ENCODE measurements at regions not wholly inside any gene's neighbourhood (a gene's known extent, or its start where the extent isn't known, plus 50 kb on each side); places are given as distances from the start of the nearest gene placed in this dataset.

- no peak for DNase-seq
These were observed 237.5 kb upstream of the NLRP1 start for GRCh38 chr17:5821803-5822202.

- no peak for DNase-seq
These were observed 238.2 kb upstream of the NLRP1 start for GRCh38 chr17:5822281-5823060.

- no peak for DNase-seq
These were observed 238.9 kb upstream of the NLRP1 start for GRCh38 chr17:5823219-5823618.

GRCh38 chr17:5825717-5826330, 241.5 kb upstream of the NLRP1 start:
- no peak for DNase-seq

- DNase-seq = no peak
These were observed 242.1 kb upstream of the NLRP1 start for GRCh38 chr17:5826384-5826783.

GRCh38 chr17:5830921-5831320, 239.3 kb upstream of the WSCD1 start:
- no peak for DNase-seq

- peak; percentile 90 for DNase-seq
These were observed 237.3 kb upstream of the WSCD1 start for GRCh38 chr17:5832886-5833285.

- DNase-seq = no peak
These were observed 233.1 kb upstream of the WSCD1 start for GRCh38 chr17:5837055-5837491.

- DNase-seq = no peak
These were observed 231.4 kb upstream of the WSCD1 start for GRCh38 chr17:5838661-5839300.

- no peak for DNase-seq
These were observed 229.2 kb upstream of the WSCD1 start for GRCh38 chr17:5840811-5841446.

- DNase-seq = no peak
These were observed 228.3 kb upstream of the WSCD1 start for GRCh38 chr17:5841862-5842261.

GRCh38 chr17:5843366-5844026, 226.7 kb upstream of the WSCD1 start:
- DNase-seq = no peak

- DNase-seq = no peak
These were observed 224.2 kb upstream of the WSCD1 start for GRCh38 chr17:5846001-5846400.

- no peak for DNase-seq
These were observed 215.2 kb upstream of the WSCD1 start for GRCh38 chr17:5854871-5855554.

GRCh38 chr17:5861246-5861645, 208.9 kb upstream of the WSCD1 start:
- no peak for DNase-seq

- DNase-seq = no peak
These were observed 208.3 kb upstream of the WSCD1 start for GRCh38 chr17:5861854-5862253.

- DNase-seq = no peak
These were observed 207.8 kb upstream of the WSCD1 start for GRCh38 chr17:5862395-5862794.

GRCh38 chr17:5864741-5865657, 205.2 kb upstream of the WSCD1 start:
- no peak for DNase-seq

GRCh38 chr17:5866978-5867377, 203.2 kb upstream of the WSCD1 start:
- DNase-seq = no peak

- DNase-seq = no peak
These were observed 201.0 kb upstream of the WSCD1 start for GRCh38 chr17:5869041-5869745.
